Astrocyte of the spinal cord (primary cell): ENCODE measurements at regions not wholly inside any gene's neighbourhood (a gene's known extent, or its start where the extent isn't known, plus 50 kb on each side); places are given as distances from the start of the nearest gene placed in this dataset.

Experiments
- DNase-seq: peaks from one replicate; pipeline ENCODE4 v3.0.0; 2011; ENCODE audit warnings: low read depth, low spot score
- H3K4me3 ChIP-seq: 2 replicates; pipeline ENCODE4 v1.5.1; 2011; ENCODE audit warnings: low read depth, mild to moderate bottlenecking, low read length, moderate library complexity
- in situ Hi-C: cut with HindIII; loops from 2 replicates; pipeline ENCODE4 v1.10.0; 2017; ENCODE audit warnings: low sequenced_read_pairs
- TF ChIP-seq, protein P1 (sequence below): IDR thresholded peaks from 2 replicates; pipeline ENCODE4 v1.5.1; 2012; ENCODE audit warnings: low read depth, mild to moderate bottlenecking, low read length, inconsistent platforms

- H3K4me3 ChIP-seq = no peak overlapping the region
- no peak for DNase-seq
- in situ Hi-C loops = no loop called here
- TF ChIP-seq, protein P1, sequence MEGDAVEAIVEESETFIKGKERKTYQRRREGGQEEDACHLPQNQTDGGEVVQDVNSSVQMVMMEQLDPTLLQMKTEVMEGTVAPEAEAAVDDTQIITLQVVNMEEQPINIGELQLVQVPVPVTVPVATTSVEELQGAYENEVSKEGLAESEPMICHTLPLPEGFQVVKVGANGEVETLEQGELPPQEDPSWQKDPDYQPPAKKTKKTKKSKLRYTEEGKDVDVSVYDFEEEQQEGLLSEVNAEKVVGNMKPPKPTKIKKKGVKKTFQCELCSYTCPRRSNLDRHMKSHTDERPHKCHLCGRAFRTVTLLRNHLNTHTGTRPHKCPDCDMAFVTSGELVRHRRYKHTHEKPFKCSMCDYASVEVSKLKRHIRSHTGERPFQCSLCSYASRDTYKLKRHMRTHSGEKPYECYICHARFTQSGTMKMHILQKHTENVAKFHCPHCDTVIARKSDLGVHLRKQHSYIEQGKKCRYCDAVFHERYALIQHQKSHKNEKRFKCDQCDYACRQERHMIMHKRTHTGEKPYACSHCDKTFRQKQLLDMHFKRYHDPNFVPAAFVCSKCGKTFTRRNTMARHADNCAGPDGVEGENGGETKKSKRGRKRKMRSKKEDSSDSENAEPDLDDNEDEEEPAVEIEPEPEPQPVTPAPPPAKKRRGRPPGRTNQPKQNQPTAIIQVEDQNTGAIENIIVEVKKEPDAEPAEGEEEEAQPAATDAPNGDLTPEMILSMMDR = no peak
Measured at GRCh38 chr4:148735432-148736155, 293.4 kb upstream of the NR3C2 start.

GRCh38 chr4:148730766-148731165 lies 288.6 kb upstream of the NR3C2 start:
- in situ Hi-C loops = no loop called here
- H3K4me3 ChIP-seq = no peak overlapping the region
- TF ChIP-seq, protein P1 = no peak
- DNase-seq = no peak

- H3K4me3 ChIP-seq = no peak overlapping the region
- in situ Hi-C loops = no loop called here
- TF ChIP-seq, protein P1 = no peak
- no peak for DNase-seq
Measured at GRCh38 chr4:148730082-148730640, 287.9 kb upstream of the NR3C2 start.

DNA sequence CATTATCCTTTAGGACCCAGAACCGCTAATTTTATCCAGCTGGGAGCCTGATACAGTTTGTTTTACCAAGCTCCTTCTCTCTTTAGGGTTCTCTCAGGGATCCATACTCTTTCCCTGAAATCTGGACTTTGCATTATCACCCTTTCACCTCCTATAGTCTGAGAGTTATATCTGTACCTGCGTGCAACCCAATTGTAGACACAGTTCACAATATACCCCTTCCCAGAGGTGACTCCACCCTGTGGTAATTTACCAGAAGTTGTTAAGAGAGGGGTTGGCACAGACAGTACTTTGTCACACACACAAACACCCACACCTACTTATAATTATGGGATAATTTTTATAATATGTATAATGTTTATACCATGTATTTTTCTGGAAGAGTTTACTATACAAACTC lies 275.8 kb upstream of the NR3C2 start:
- TF ChIP-seq, protein P1 = no peak

DNA sequence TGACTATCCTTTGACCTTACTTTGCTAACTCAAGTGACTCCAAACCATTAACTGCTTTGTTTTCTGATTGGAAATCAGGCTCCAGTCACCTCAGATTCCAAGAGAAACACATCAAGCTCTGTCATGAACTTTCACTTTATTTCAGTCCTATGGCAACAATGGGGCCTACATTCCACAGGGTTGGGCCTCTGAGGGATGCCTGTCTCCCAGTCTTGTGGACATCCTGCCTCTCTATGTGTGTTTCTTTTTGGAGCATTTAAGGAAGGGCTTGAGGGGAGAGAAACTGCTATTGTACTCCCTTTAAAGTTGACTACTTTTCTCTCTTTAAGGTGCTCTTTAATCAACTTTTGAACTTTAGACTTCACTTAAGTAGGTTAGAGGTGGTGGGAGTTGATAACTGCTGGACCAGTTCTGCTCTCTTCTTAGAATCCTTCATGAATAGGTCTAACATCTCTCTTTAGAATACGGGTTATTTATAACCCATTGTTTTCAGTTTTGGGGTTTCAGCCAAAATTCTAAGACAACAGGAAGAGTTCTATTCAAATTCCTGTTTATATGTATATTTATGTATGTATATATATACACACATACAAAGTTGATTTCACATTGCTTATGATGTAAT lies 274.3 kb upstream of the NR3C2 start:
- no peak for DNase-seq
- in situ Hi-C loops = no loop called here
- H3K4me3 ChIP-seq = no peak overlapping the region
- TF ChIP-seq, protein P1 = no peak

More for the DNA sequence above, 275.8 kb upstream of the NR3C2 start:
- DNase-seq = no peak
- in situ Hi-C loops = no loop called here
- no peak overlapping the region for H3K4me3 ChIP-seq

- no peak overlapping the region for H3K4me3 ChIP-seq
- no peak for DNase-seq
- in situ Hi-C loops = no loop called here
- TF ChIP-seq, protein P1 = no peak
Measured at GRCh38 chr4:148704291-148704690, 262.1 kb upstream of the NR3C2 start.
